ENCODE measurements at regions not wholly inside any gene's neighbourhood (a gene's known extent, or its start where the extent isn't known, plus 50 kb on each side); places are given as distances from the start of the nearest gene placed in this dataset.
A peak's percentile ranks its signal among the peaks of the same experiment; 100 is the strongest.
"Not testable (repeated sequence)": the region's sequence is repeated elsewhere in the genome, so short reads cannot be mapped to it uniquely, and the experiment has no call there.

GRCh38 chr18:21928925-21929324, 188.3 kb downstream of the MIB1 start:
- no peak for DNase-seq
- in situ Hi-C loops (cut with MboI; ENCODE audit: low pct_unique_long_range_greater_than_20kb, low sequenced_read_pairs) = no loop called here

- no peak for DNase-seq
- in situ Hi-C loops (cut with MboI; ENCODE audit: low pct_unique_long_range_greater_than_20kb, low sequenced_read_pairs) = no loop called here
Observed at GRCh38 chr18:21930177-21930576, 189.6 kb downstream of the MIB1 start.

DNA sequence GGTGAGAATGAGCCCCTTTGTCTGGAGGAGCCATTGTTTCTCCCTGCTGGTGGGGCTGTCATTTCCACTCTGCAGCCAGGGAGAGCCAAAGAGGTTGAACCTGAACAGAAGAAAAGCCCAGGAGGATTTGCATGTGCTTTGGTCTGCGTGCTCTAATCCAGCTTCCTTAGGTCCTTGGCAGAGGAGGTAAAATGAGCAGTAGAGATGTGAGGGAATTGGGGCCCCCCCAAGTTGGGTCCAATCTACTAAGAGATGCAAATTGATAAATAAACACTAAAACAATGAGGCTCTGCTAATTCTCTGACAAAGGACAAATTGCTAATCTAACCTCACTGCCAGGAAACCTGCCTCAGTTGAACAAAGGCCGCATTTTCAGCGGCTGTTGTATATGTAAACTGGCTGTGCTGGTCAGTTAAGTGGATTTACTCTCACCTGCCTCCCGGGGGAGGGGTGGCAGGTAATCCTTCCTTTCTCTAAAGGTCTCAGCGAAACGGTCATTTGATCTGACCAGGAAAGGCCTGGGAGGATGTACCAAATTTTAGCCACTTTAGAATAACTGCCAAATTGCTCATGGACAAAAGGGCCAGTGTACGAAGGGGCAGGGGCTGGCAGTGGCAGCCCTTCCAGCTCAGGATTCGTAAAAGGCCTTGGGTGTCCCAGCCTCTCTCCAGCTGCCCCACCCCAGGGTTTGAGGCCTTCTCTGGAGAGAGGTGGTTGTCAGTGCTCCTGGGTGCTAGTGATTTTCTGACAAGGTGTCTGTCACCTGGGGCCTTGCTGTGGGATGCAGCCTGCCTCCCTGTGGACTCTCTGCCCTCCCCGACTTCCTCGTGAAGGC, 193.6 kb downstream of the MIB1 start:
- DNase-seq = no peak
- in situ Hi-C loops (cut with MboI; ENCODE audit: low pct_unique_long_range_greater_than_20kb, low sequenced_read_pairs) = no loop called here

- in situ Hi-C loops (cut with MboI; ENCODE audit: low pct_unique_long_range_greater_than_20kb, low sequenced_read_pairs) = no loop called here
- no peak for DNase-seq
Observed at GRCh38 chr18:21934766-21935015, 194.1 kb downstream of the MIB1 start.

DNA sequence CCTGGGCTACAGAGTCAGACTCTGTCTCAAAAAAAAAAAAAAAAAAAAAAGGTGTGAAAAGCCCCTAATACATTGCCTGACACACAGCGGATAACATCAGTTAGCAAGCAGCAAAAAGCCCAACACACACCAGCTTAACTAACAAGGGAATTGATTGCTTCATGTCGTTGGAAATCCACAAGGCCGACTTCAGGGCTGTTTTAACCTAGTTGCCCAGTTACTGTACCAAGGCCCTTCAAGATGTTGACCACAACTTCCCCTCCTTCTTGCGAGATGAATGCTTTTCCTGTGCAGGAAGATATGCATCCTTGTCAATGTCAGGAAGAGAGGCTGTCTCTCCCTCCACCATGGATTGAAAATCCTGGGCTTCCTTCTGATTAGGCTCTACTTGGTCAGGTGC, 202.9 kb downstream of the MIB1 start:
- in situ Hi-C loops (cut with MboI; ENCODE audit: low pct_unique_long_range_greater_than_20kb, low sequenced_read_pairs) = no loop called here
- DNase-seq = peak; percentile 26

GRCh38 chr18:21949326-21950015, 208.9 kb downstream of the MIB1 start:
- no peak for DNase-seq
- in situ Hi-C loops (cut with MboI; ENCODE audit: low pct_unique_long_range_greater_than_20kb, low sequenced_read_pairs) = no loop called here

DNA sequence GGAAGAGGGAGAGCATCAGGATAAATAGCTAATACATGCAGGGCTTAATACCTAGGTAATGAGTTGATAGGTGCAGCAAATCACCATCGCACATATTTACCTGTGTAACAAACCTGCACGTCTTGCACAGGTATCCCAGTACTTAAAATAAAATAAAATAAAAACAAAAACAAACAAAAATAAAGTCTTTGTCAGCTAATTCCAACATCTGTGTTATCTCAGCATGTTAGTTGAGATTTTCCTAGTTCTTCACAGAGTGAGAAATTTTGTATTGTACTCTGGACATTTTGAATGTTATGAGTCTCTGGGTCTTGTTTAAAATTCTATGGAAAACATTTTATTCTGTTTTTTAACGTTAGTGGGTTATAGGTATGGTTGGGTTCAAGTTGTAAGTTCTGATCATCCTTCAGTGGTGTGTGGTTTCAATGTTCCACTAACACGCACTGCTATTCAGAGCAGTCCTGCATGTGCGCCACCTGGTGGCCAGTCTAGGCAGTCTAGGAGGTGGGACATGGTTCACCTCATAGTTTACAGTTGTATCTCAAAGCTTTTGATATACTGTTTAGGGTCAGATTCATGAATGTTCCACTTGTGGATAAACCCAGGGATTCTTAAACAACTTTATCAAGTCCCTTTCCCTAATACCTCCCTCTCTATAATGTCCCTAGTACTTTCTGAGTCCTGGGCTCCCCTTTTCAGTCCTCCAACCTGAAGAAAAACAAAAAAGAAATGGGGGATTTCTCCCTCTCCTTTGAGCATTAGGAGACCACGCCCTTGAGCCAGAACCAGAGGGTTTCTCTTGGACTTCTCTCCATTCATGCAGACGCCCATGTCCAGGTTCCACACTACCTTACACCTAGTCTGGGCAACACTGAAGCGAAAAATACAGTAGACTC, 213.4 kb upstream of the GATA6 start:
- in situ Hi-C loops (cut with MboI; ENCODE audit: low pct_unique_long_range_greater_than_20kb, low sequenced_read_pairs) = no loop called here
- DNase-seq = peak; percentile 50

- in situ Hi-C loops (cut with MboI; ENCODE audit: low pct_unique_long_range_greater_than_20kb, low sequenced_read_pairs) = no loop called here
- no peak for DNase-seq
Observed at GRCh38 chr18:21958263-21958662, 211.1 kb upstream of the GATA6 start.

DNA sequence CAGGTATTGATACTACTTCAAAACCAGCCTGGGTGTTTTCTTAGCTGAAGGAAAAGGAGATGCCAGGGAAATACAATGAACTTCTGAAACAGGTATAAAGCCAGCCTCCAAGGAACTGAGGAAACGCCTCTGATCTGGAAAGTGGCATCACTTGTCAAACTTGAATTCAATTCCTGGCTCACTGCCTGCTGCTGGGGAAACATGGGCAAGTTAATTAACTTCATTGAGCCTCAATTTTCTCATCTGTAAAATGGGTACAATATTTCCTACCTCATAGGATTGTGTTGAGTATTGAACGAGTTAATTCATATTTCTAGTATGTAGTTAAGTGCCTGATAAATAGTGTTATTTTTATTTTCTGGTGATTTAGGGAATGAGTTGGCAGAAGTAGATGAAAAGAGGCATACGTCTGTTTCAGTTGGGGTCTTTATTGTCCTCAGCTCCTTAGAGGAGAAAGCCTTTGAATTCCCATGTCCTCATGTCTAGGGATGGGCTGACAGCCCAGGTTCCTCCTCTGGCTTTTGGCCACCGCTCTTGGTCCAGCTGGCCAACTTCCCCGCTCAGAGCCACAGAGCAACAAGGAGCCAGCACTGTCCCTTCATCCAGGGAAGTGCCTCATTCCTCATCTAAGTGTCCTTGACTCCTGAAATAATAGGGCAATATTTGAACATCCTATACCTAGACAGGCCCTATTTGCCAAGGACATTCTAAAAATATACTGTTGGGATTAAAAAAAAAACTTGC, 210.5 kb upstream of the GATA6 start:
- DNase-seq = no peak
- in situ Hi-C loops (cut with MboI; ENCODE audit: low pct_unique_long_range_greater_than_20kb, low sequenced_read_pairs) = no loop called here

DNA sequence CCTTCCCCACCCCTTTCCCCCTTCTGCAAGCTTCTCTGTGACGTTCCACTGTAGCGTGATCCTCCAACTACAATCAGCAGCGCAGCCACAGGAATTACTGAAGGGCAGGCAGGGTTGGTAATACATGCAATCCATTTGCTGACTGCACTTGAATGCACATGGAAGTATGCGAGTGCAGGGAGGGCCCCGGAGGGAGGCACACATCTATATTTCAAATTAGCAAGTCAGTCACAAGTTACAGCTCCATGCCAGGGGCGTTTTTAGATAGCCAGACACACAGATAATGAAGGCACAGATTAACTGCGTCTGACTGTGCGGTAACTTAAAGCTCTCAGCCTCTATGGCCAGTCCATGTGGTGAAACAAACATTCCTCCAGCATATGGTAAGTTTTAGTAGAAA, 209.2 kb upstream of the GATA6 start:
- DNase-seq = no peak
- in situ Hi-C loops (cut with MboI; ENCODE audit: low pct_unique_long_range_greater_than_20kb, low sequenced_read_pairs) = no loop called here

DNA sequence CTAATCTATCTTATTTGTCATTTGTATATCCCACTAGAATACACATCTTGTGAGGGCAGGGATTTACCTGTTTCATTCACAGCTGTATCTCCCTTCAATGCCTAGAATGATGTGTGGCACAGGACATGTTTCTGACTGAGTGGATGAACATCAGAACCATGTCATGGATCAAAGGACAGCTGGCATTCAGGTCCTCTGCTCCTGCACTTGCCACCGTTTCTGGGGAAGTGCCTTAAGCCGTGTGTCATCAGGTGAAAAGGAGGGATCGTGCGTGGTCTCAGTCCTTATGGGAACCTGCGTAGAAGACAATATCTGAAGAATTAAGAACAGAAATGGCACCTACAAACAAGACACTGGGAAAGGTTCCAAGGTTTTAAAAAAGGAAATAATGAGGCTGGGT, 206.1 kb upstream of the GATA6 start:
- in situ Hi-C loops (cut with MboI; ENCODE audit: low pct_unique_long_range_greater_than_20kb, low sequenced_read_pairs) = no loop called here
- no peak for DNase-seq

DNA sequence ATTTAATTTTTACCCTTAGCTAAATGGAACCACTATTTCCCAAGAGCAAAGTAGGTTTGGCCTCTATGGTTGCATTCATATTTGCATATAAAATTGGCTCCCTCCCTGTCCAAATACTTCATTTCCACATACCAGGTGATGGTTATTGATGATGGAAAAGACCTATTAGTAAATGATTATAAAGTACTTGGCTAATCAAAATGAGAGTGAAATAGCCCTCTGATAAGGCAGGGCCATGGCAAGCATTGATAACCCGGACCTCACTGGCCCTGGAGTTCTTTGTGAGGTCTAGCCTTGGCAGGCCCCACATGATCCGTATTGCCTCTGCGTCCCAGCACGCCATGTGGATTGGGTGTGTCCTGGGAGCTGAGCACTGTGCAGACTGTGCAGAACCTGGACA, 201.1 kb upstream of the GATA6 start:
- DNase-seq = no peak
- in situ Hi-C loops (cut with MboI; ENCODE audit: low pct_unique_long_range_greater_than_20kb, low sequenced_read_pairs) = no loop called here

- in situ Hi-C loops (cut with MboI; ENCODE audit: low pct_unique_long_range_greater_than_20kb, low sequenced_read_pairs) = no loop called here
Observed at GRCh38 chr18:21972281-21972680, 197.1 kb upstream of the GATA6 start.

GRCh38 chr18:21975954-21976353, 193.4 kb upstream of the GATA6 start:
- DNase-seq; in situ Hi-C loops (cut with MboI; ENCODE audit: low pct_unique_long_range_greater_than_20kb, low sequenced_read_pairs): not testable (repeated sequence)

More at GRCh38 chr18:21972281-21972680, 197.1 kb upstream of the GATA6 start:
- DNase-seq = no peak

- DNase-seq = no peak
- in situ Hi-C loops (cut with MboI; ENCODE audit: low pct_unique_long_range_greater_than_20kb, low sequenced_read_pairs) = no loop called here
Observed at GRCh38 chr18:21978546-21979170, 190.7 kb upstream of the GATA6 start.

DNA sequence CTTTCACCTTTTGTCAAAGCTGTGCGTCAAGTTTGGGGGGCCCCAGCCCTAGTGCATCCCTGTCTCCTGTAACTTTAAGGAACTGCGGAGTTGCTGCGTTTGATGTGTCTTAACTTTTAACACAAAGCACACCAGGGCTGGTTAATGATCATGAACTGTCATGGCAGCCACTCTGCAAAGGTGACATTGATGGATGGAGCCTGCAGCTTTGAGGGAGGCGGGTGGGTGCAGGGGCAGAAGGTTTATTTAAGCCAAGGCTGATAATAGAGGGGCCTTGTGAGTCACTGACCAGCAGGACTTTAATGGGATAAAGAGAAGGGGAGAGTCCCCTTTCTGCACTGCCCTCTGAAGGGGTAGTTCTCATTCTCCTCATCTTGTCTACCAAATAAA, 190.2 kb upstream of the GATA6 start:
- DNase-seq = no peak

GRCh38 chr18:21979759-21980158, 189.6 kb upstream of the GATA6 start:
- in situ Hi-C loops (cut with MboI; ENCODE audit: low pct_unique_long_range_greater_than_20kb, low sequenced_read_pairs) = no loop called here
- no peak for DNase-seq

More for the DNA sequence above, 190.2 kb upstream of the GATA6 start:
- in situ Hi-C loops (cut with MboI; ENCODE audit: low pct_unique_long_range_greater_than_20kb, low sequenced_read_pairs) = no loop called here

GRCh38 chr18:21980744-21981143, 188.6 kb upstream of the GATA6 start:
- in situ Hi-C loops (cut with MboI; ENCODE audit: low pct_unique_long_range_greater_than_20kb, low sequenced_read_pairs) = no loop called here

GRCh38 chr18:21981489-21981888, 187.9 kb upstream of the GATA6 start:
- in situ Hi-C loops (cut with MboI; ENCODE audit: low pct_unique_long_range_greater_than_20kb, low sequenced_read_pairs); DNase-seq: not testable (repeated sequence)

More at GRCh38 chr18:21980744-21981143, 188.6 kb upstream of the GATA6 start:
- no peak for DNase-seq

All from KBM-7 (cell line).